Testis (tissue), 2 donors: ENCODE measurements at regions not wholly inside any gene's neighbourhood (a gene's known extent, or its start where the extent isn't known, plus 50 kb on each side); places are given as distances from the start of the nearest gene placed in this dataset.

Experiments used
- POLR2A ChIP-seq: fragments of 450-650 bp; IDR thresholded peaks from one replicate; pipeline ENCODE4 v1.6.1; 2017; ENCODE audit warnings: antibody characterized with exemption, mild to moderate bottlenecking, moderate library complexity
- TF ChIP-seq, protein P1 (sequence below), 3 experiments: fragments of 450-650 bp in 2 of 3; fragments of 200-600 bp in 1 of 3; sonication (generic) in 1 of 3; IDR thresholded peaks; one replicate each; pipeline ENCODE4 v1.5.1; 2016 to 2019; ENCODE audit warnings: antibody characterized with exemption in 3 of 3, mild to moderate bottlenecking in 2 of 3, moderate library complexity in 1 of 3

- no peak for TF ChIP-seq POLR2A
- TF ChIP-seq, protein P1, sequence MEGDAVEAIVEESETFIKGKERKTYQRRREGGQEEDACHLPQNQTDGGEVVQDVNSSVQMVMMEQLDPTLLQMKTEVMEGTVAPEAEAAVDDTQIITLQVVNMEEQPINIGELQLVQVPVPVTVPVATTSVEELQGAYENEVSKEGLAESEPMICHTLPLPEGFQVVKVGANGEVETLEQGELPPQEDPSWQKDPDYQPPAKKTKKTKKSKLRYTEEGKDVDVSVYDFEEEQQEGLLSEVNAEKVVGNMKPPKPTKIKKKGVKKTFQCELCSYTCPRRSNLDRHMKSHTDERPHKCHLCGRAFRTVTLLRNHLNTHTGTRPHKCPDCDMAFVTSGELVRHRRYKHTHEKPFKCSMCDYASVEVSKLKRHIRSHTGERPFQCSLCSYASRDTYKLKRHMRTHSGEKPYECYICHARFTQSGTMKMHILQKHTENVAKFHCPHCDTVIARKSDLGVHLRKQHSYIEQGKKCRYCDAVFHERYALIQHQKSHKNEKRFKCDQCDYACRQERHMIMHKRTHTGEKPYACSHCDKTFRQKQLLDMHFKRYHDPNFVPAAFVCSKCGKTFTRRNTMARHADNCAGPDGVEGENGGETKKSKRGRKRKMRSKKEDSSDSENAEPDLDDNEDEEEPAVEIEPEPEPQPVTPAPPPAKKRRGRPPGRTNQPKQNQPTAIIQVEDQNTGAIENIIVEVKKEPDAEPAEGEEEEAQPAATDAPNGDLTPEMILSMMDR (IDR thresholded peaks at IDR 0.05): no peak
Observed at GRCh38 chrX:39633293-39633692, 464.5 kb downstream of the BCOR start.
